ENCODE measurements at regions not wholly inside any gene's neighbourhood (a gene's known extent, or its start where the extent isn't known, plus 50 kb on each side); places are given as distances from the start of the nearest gene placed in this dataset.

- no peak for TF ChIP-seq CTCF (conservative IDR thresholded peaks at IDR 0.05; ENCODE audit: low read length)
- TF ChIP-seq EZH2phosphoT487 (IDR thresholded peaks at IDR 0.05; ENCODE audit: borderline replicate concordance) = no peak
Observed at GRCh38 chr3:87797872-87798566, 260.8 kb downstream of the CGGBP1 start.
